HCT116 (cell line): ENCODE measurements at regions not wholly inside any gene's neighbourhood (a gene's known extent, or its start where the extent isn't known, plus 50 kb on each side); places are given as distances from the start of the nearest gene placed in this dataset.
A peak's percentile ranks its signal among the peaks of the same experiment; 100 is the strongest.

Experiments used
- ATAC-seq: fragments of 200-7000 bp; cut with Tn5 transposase; 2 replicates; pipeline ENCODE4 v1.9.1; 2020; ENCODE audit warnings: mild to moderate bottlenecking, moderate library complexity
- BruUV-seq: library from RNA; stranded (reverse); fragments of 400-500 nt; replicated peaks from 2 replicates; lab custom pipeline; 2021; lab: Mats Ljungman, UMichigan
- CTCF ChIA-PET: fragments of 300-600 bp; sonication (Branson Sonifier 250); formaldehyde crosslinking; loops from one replicate; lab custom pipeline; 2021; ENCODE audit warnings: antibody characterized with exemption; lab: Charles Lee
- POLR2A ChIA-PET: fragments of 300-600, 350-600 bp; sonication (Branson Sonifier 250); formaldehyde crosslinking; loops from one replicate; lab custom pipeline; 2021; ENCODE audit warnings: antibody characterized with exemption; lab: Charles Lee
- RAD21 ChIA-PET, 2 experiments: fragments of 300-600 bp; sonication (Branson Sonifier 250); formaldehyde crosslinking; loops; one replicate each; lab custom pipeline; 2023; ENCODE audit warnings: low total read pairs in 2 of 2; ENCODE audit not compliant: uncharacterized antibody in 2 of 2, unreplicated experiment in 2 of 2, low non-redundant PET in 1 of 2; lab: Charles Lee
- DNase-seq: peaks from one replicate; pipeline ENCODE4 v3.0.0-alpha.2; 2010; ENCODE audit warnings: low read depth, low spot score
- H2AFZ ChIP-seq: fragments of 200-600 bp; shearing (Covaris generic), sonication (generic); 2 replicates; pipeline ENCODE4 v1.6.1; 2017; ENCODE audit warnings: low read depth, mixed run types, mixed read lengths, antibody characterized with exemption, low read length; ENCODE audit not compliant: poor library complexity, severe bottlenecking
- H3K27ac ChIP-seq: 2 replicates; pipeline ENCODE4 v1.5.1; 2012; ENCODE audit warnings: low read depth, low read length
- H3K27me3 ChIP-seq: fragments of 200-600 bp; sonication (generic); 2 replicates; pipeline ENCODE4 v1.6.1; 2016; ENCODE audit warnings: mixed run types, low read length, mixed read lengths; ENCODE audit not compliant: insufficient read depth
- H3K36me3 ChIP-seq, 2 experiments: fragments of 200-500 bp in 1 of 2; fragments of 200-600 bp in 1 of 2; sonication (Bioruptor generic) in 1 of 2; sonication (generic) in 1 of 2; 2 replicates each; pipeline versions ENCODE4 v1.5.1 to v1.6.1; 2014 to 2016; ENCODE audit warnings: low read length in 2 of 2, inconsistent platforms in 1 of 2, mixed read lengths in 1 of 2, mixed run types in 1 of 2; ENCODE audit not compliant: insufficient read depth in 2 of 2, control insufficient read depth in 1 of 2
- H3K4me1 ChIP-seq, 2 experiments: fragments of 200-600 bp in 1 of 2; sonication (generic) in 1 of 2; 2 replicates each; pipeline versions ENCODE4 v1.5.1 to v1.6.1; 2012 to 2017; ENCODE audit warnings: low read length in 2 of 2, inconsistent platforms in 1 of 2, mild to moderate bottlenecking in 1 of 2, mixed read lengths in 1 of 2, mixed run types in 1 of 2, moderate library complexity in 1 of 2; ENCODE audit not compliant: insufficient read depth in 2 of 2, control insufficient read depth in 1 of 2
- H3K4me2 ChIP-seq: fragments of 200-600 bp; sonication (generic); 2 replicates; pipeline ENCODE4 v1.6.1; 2017; ENCODE audit warnings: mixed run types, low read length, mixed read lengths
- H3K4me3 ChIP-seq, 2 experiments: fragments of 200-600 bp in 1 of 2; sonication (generic) in 1 of 2; replicated peaks in 1 of 2; 2 replicates each; pipeline ENCODE4 v1.5.1; 2011 to 2016; ENCODE audit warnings: low read length in 2 of 2, control low read depth in 1 of 2, low read depth in 1 of 2, mild to moderate bottlenecking in 1 of 2, mixed read lengths in 1 of 2, mixed run types in 1 of 2
- H3K79me2 ChIP-seq: fragments of 200-600 bp; sonication (generic); 2 replicates; pipeline ENCODE4 v1.6.1; 2017; ENCODE audit warnings: mild to moderate bottlenecking, mixed run types, low read length, moderate library complexity, mixed read lengths; ENCODE audit not compliant: insufficient read depth
- H3K9ac ChIP-seq: fragments of 200-600 bp; sonication (generic); 2 replicates; pipeline ENCODE4 v1.6.1; 2016; ENCODE audit warnings: low read length, mixed read lengths
- H3K9me2 ChIP-seq: fragments of 200-600 bp; sonication (generic), shearing (Covaris generic); 2 replicates; pipeline ENCODE4 v1.6.1; 2017; ENCODE audit warnings: mixed run types, mild to moderate bottlenecking, moderate library complexity; ENCODE audit not compliant: insufficient read depth
- H3K9me3 ChIP-seq, 2 experiments: fragments of 200-500 bp in 1 of 2; fragments of 200-600 bp in 1 of 2; sonication (Bioruptor generic) in 1 of 2; sonication (generic) in 1 of 2; 2 replicates each; pipeline ENCODE4 v1.6.1; 2014 to 2017; ENCODE audit warnings: low read length in 2 of 2, mixed read lengths in 2 of 2, inconsistent platforms in 1 of 2, low read depth in 1 of 2, mild to moderate bottlenecking in 1 of 2, mixed run types in 1 of 2, moderate library complexity in 1 of 2; ENCODE audit not compliant: control insufficient read depth in 1 of 2, insufficient read depth in 1 of 2
- H4K20me1 ChIP-seq: fragments of 200-600 bp; sonication (generic), shearing (Covaris generic); 2 replicates; pipeline ENCODE4 v1.6.1; 2017; ENCODE audit warnings: mixed run types, mild to moderate bottlenecking, moderate library complexity; ENCODE audit not compliant: insufficient read depth
- ATF3 ChIP-seq: IDR thresholded peaks from 2 replicates; pipeline ENCODE4 v1.6.1; 2012
- CBX3 ChIP-seq: IDR thresholded peaks from 2 replicates; pipeline ENCODE4 v1.6.1; 2012; ENCODE audit warnings: low read depth
- CEBPB ChIP-seq: IDR thresholded peaks from 2 replicates; pipeline ENCODE4 v1.6.1; 2012; ENCODE audit warnings: low read depth
- CTCF ChIP-seq, 3 experiments: fragments of 200-600 bp in 1 of 3; sonication (generic) in 1 of 3; IDR thresholded peaks in 2 of 3; conservative IDR thresholded peaks in 1 of 3; 2 replicates each; pipeline ENCODE4 v1.5.1; 2012 to 2017; ENCODE audit warnings: low read depth in 2 of 3, low read length in 2 of 3, antibody characterized with exemption in 1 of 3, borderline replicate concordance in 1 of 3, control low read depth in 1 of 3, mild to moderate bottlenecking in 1 of 3, mixed read lengths in 1 of 3, mixed run types in 1 of 3, moderate library complexity in 1 of 3; ENCODE audit not compliant: insufficient read depth in 1 of 3
- EGR1 ChIP-seq: IDR thresholded peaks from 2 replicates; pipeline ENCODE4 v1.6.1; 2012; ENCODE audit warnings: low read depth
- ELF1 ChIP-seq: IDR thresholded peaks from 2 replicates; pipeline ENCODE4 v1.6.1; 2012; ENCODE audit warnings: low read depth, borderline replicate concordance
- EZH2 ChIP-seq: fragments of 200-600 bp; sonication (generic); IDR thresholded peaks from 2 replicates; pipeline ENCODE4 v1.6.1; 2017; ENCODE audit warnings: antibody characterized with exemption, mixed run types
- FOSL1 ChIP-seq: IDR thresholded peaks from 2 replicates; pipeline ENCODE4 v1.6.1; 2012; ENCODE audit warnings: low read depth
- JUND ChIP-seq: IDR thresholded peaks from 2 replicates; pipeline ENCODE4 v1.6.1; 2012
- POLR2A ChIP-seq: IDR thresholded peaks from 2 replicates; pipeline ENCODE4 v1.7.0; 2011; ENCODE audit warnings: borderline replicate concordance; ENCODE audit not compliant: insufficient read depth, insufficient read length; ENCODE audit errors: extremely low read depth
- POLR2AphosphoS5 ChIP-seq: IDR thresholded peaks from 2 replicates; pipeline ENCODE4 v1.6.1; 2011; ENCODE audit warnings: mild to moderate bottlenecking, low read depth, low read length, moderate library complexity
- RAD21 ChIP-seq: IDR thresholded peaks from 2 replicates; pipeline ENCODE4 v1.6.1; 2012; ENCODE audit warnings: low read depth, mild to moderate bottlenecking
- REST ChIP-seq: IDR thresholded peaks from 2 replicates; pipeline ENCODE4 v1.6.1; 2012; ENCODE audit warnings: low read depth
- SIN3A ChIP-seq: IDR thresholded peaks from 2 replicates; pipeline ENCODE4 v1.6.1; 2012; ENCODE audit warnings: low read depth
- SP1 ChIP-seq: IDR thresholded peaks from 2 replicates; pipeline ENCODE4 v1.6.1; 2012; ENCODE audit warnings: low read depth
- SRF ChIP-seq: IDR thresholded peaks from 2 replicates; pipeline ENCODE4 v1.6.1; 2012; ENCODE audit warnings: low read depth
- TCF7L2 ChIP-seq: IDR thresholded peaks from 2 replicates; pipeline ENCODE4 v1.7.0; 2011; ENCODE audit warnings: borderline replicate concordance, inconsistent platforms; ENCODE audit not compliant: insufficient read depth, insufficient read length; ENCODE audit errors: extremely low read depth
- YY1 ChIP-seq: IDR thresholded peaks from 2 replicates; pipeline ENCODE4 v1.6.1; 2011; ENCODE audit warnings: low read length, low read depth, moderate library complexity, mild to moderate bottlenecking; ENCODE audit not compliant: insufficient replicate concordance; ENCODE audit errors: extremely low read depth
- ZNF274 ChIP-seq: fragments of 200-500 bp; sonication (Bioruptor generic); IDR thresholded peaks from 2 replicates; pipeline ENCODE4 v1.6.1; 2014; ENCODE audit warnings: mild to moderate bottlenecking, low read depth, low read length, inconsistent platforms
- intact Hi-C: fragments of 100-400 bp; cut with micrococcal nuclease; formaldehyde crosslinking; loops from 2 replicates; pipeline ENCODE4 v1.10.0; 2022
- TF ChIP-seq, protein P1 (sequence below): IDR thresholded peaks from 2 replicates; pipeline ENCODE4 v1.6.1; 2012
- TF ChIP-seq, protein P2 (sequence below): IDR thresholded peaks from 2 replicates; pipeline ENCODE4 v1.6.1; 2011; ENCODE audit warnings: mild to moderate bottlenecking, low read length, moderate library complexity; ENCODE audit not compliant: insufficient replicate concordance; ENCODE audit errors: extremely low read depth

DNA sequence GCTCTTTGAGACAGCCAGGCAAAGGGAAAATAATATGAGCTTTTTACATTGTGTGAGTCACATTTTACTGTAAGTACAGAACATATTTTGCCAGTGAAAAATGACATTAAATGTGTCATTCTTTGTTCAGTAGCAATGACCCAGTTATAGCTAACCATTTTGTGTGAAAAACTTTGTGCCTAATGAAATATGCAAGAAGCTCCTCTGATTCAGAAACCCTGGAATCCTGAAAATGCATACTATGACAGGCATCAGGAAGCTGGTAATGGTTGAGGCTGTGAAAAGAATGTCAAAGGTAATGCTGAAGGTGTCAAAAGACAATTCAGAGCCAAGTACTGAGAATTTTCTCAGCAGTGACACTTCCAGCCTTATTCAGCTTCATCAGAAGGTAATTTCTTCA is 549.5 kb upstream of the SMIM31 start:
- Histone ChIP-seq H3K9me2 (no peaks in the 10 kb centered on the region), H3K27me3 (no peaks in the 10 kb centered on the region), H3K4me3 (no peak overlapping the region), H2AFZ (peak overlapping the region; percentile 28), H3K27ac (no peak overlapping the region), H3K4me2 (peak overlapping the region; percentile 37), H3K4me1 (peaks cover 3 to 15% of the 10 kb centered on the region in 2 experiments; a peak in 3 of 4 replicates), H4K20me1 (no peaks in the 10 kb centered on the region), H3K9me3 (no peaks in the 10 kb centered on the region), H3K9ac (no peak overlapping the region), H3K79me2 (no peaks in the 10 kb centered on the region), H3K36me3 (no peaks in the 10 kb centered on the region; a peak in 1 of 4 replicates)
- CTCF ChIA-PET: no interaction called here
- peak; percentile 16 for DNase-seq
- peak; percentile 55; the same call in 1 of the 2 replicates for ATAC-seq
- POLR2A ChIA-PET: no interaction called here
- intact Hi-C loops: no loop called here
- no TSS peak for BruUV-seq
- RAD21 ChIA-PET: no interaction called here
- no peak for TF ChIP-seq EGR1
- no peak for TF ChIP-seq CTCF (IDR thresholded peaks at IDR 0.05 in 2 of 3, conservative IDR thresholded peaks at IDR 0.05 in 1 of 3; ENCODE audit: borderline replicate concordance in 1 of 3, insufficient read depth in 1 of 3, low read depth in 2 of 3, low read length in 2 of 3)
- TF ChIP-seq POLR2A: no peak
- TF ChIP-seq POLR2AphosphoS5: no peak
- TF ChIP-seq, protein P1, sequence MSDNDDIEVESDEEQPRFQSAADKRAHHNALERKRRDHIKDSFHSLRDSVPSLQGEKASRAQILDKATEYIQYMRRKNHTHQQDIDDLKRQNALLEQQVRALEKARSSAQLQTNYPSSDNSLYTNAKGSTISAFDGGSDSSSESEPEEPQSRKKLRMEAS: no peak
- no peak for TF ChIP-seq RAD21
- TF ChIP-seq CEBPB: peak; percentile 35; the same call in 1 of the 2 replicates
- TF ChIP-seq TCF7L2: no peak
- TF ChIP-seq EZH2: no peak
- TF ChIP-seq ELF1: peak; percentile 25; the same call in 1 of the 2 replicates
- 0 out of 2 replicates have a peak, but pooled peaks have one; percentile 11 for TF ChIP-seq JUND
- no peak for TF ChIP-seq SRF
- no peak for TF ChIP-seq CBX3
- TF ChIP-seq SP1: 0 out of 2 replicates have a peak, but pooled peaks have one; percentile 33
- no peak for TF ChIP-seq YY1
- no peak for TF ChIP-seq REST
- TF ChIP-seq FOSL1: 0 out of 2 replicates have a peak, but pooled peaks have one; percentile 6
- peak; percentile 46; the same call in 1 of the 2 replicates for TF ChIP-seq SIN3A
- TF ChIP-seq ATF3: no peak
- TF ChIP-seq, protein P2, sequence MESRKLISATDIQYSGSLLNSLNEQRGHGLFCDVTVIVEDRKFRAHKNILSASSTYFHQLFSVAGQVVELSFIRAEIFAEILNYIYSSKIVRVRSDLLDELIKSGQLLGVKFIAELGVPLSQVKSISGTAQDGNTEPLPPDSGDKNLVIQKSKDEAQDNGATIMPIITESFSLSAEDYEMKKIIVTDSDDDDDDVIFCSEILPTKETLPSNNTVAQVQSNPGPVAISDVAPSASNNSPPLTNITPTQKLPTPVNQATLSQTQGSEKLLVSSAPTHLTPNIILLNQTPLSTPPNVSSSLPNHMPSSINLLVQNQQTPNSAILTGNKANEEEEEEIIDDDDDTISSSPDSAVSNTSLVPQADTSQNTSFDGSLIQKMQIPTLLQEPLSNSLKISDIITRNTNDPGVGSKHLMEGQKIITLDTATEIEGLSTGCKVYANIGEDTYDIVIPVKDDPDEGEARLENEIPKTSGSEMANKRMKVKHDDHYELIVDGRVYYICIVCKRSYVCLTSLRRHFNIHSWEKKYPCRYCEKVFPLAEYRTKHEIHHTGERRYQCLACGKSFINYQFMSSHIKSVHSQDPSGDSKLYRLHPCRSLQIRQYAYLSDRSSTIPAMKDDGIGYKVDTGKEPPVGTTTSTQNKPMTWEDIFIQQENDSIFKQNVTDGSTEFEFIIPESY: no peak
- TF ChIP-seq ZNF274: no peak
